Fibroblast of lung (primary cell): ENCODE measurements at regions not wholly inside any gene's neighbourhood (a gene's known extent, or its start where the extent isn't known, plus 50 kb on each side); places are given as distances from the start of the nearest gene placed in this dataset.

Experiments
- CTCF ChIP-seq, 2 donors: IDR thresholded peaks in 1 of 2; conservative IDR thresholded peaks in 1 of 2; 1 replicate in 1 of 2; 2 replicates in 1 of 2; pipeline ENCODE4 v1.5.1; 2011 to 2012; ENCODE audit warnings: low read length in 2 of 2, control low read depth in 1 of 2, inconsistent platforms in 1 of 2, low read depth in 1 of 2, mild to moderate bottlenecking in 1 of 2
- EZH2 ChIP-seq: IDR thresholded peaks from 2 replicates; pipeline ENCODE4 v1.5.1; 2012; ENCODE audit warnings: low read length, control low read depth, mild to moderate bottlenecking; ENCODE audit errors: missing control alignments

GRCh38 chr12:66819587-66819986 is 140.7 kb upstream of the GRIP1 start:
- TF ChIP-seq CTCF (conservative IDR thresholded peaks at IDR 0.05 in 1 of 2, IDR thresholded peaks at IDR 0.05 in 1 of 2; ENCODE audit: low read depth in 1 of 2, low read length in 2 of 2) (no peak), EZH2 (no peak)
